Body of pancreas (tissue), 4 donors: ENCODE measurements at regions not wholly inside any gene's neighbourhood (a gene's known extent, or its start where the extent isn't known, plus 50 kb on each side); places are given as distances from the start of the nearest gene placed in this dataset.
"Not testable (repeated sequence)": the region's sequence is repeated elsewhere in the genome, so short reads cannot be mapped to it uniquely, and the experiment has no call there.

Source experiments
- ATAC-seq: fragments of 150-250 bp; one replicate; pipeline ENCODE4 v1.9.1; 2016
- DNase-seq, 4 donors: peaks; one replicate each; pipeline ENCODE4 v3.0.0-alpha.2; 2019
- H3K27ac ChIP-seq, 4 donors: fragments of 200-600 bp; sonication (generic); 1 replicate in 3 of 4; 2 replicates in 1 of 4; pipeline versions ENCODE4 v1.5.1 to v1.6.1; 2016 to 2019; ENCODE audit warnings: mild to moderate bottlenecking in 1 of 4, mixed read lengths in 1 of 4, moderate library complexity in 1 of 4
- H3K27me3 ChIP-seq, 2 donors: fragments of 200-600 bp; sonication (generic); one replicate each; pipeline ENCODE4 v1.6.0; 2016; ENCODE audit warnings: mild to moderate bottlenecking in 1 of 2
- H3K36me3 ChIP-seq, 2 donors: fragments of 200-600 bp; sonication (generic); replicated peaks in 1 of 2; 2 replicates each; pipeline ENCODE4 v1.5.1; 2016; ENCODE audit warnings: low read depth in 2 of 2; ENCODE audit not compliant: insufficient read depth in 1 of 2
- H3K4me1 ChIP-seq: fragments of 200-600 bp; sonication (generic); one replicate; pipeline ENCODE4 v1.6.0; 2016
- H3K4me3 ChIP-seq, 2 donors: fragments of 200-600 bp; sonication (generic); 1 replicate in 1 of 2; 2 replicates in 1 of 2; pipeline ENCODE4 v1.5.1; 2016 to 2019
- H3K9me3 ChIP-seq, 3 donors: fragments of 200-600 bp; sonication (generic); 1 replicate in 2 of 3; 2 replicates in 1 of 3; pipeline ENCODE4 v1.5.1; 2016
- POLR2A ChIP-seq, 3 donors: fragments of 450-650 bp; IDR thresholded peaks; one replicate each; pipeline ENCODE4 v1.6.1; 2016; ENCODE audit warnings: antibody characterized with exemption in 3 of 3, mild to moderate bottlenecking in 2 of 3
- WGBS, 2 donors: methylation state at CpG; one replicate each; pipeline ENCODE4 v1.1.5; 2017; 5-methylcytosine and 5-hydroxymethylcytosine counted together
- intact Hi-C: fragments of 100-400 bp; cut with DNase I; formaldehyde crosslinking; loops from one replicate; pipeline ENCODE4 v1.15.1; 2023
- TF ChIP-seq, protein P1 (sequence below), 7 experiments: fragments of 450-650 bp in 4 of 7; fragments of 200-600 bp in 3 of 7; sonication (generic) in 3 of 7; IDR thresholded peaks; one replicate each; pipeline ENCODE4 v1.5.1; 2016 to 2019; ENCODE audit warnings: antibody characterized with exemption in 7 of 7

- WGBS, 2 donors = 88 to 94% methylated on average over 2 of the region's 2 CpGs
- intact Hi-C loops = no loop called here
- Histone ChIP-seq H3K36me3 (no peaks in the 10 kb centered on the region), H3K4me3 (no peak overlapping the region), H3K4me1 (no peaks in the 10 kb centered on the region), H3K9me3 (no peaks in the 10 kb centered on the region), H3K27me3 (no peaks in the 10 kb centered on the region), H3K27ac (no peak overlapping the region)
- no peak for TF ChIP-seq POLR2A (IDR thresholded peaks at IDR 0.05)
- TF ChIP-seq, protein P1, sequence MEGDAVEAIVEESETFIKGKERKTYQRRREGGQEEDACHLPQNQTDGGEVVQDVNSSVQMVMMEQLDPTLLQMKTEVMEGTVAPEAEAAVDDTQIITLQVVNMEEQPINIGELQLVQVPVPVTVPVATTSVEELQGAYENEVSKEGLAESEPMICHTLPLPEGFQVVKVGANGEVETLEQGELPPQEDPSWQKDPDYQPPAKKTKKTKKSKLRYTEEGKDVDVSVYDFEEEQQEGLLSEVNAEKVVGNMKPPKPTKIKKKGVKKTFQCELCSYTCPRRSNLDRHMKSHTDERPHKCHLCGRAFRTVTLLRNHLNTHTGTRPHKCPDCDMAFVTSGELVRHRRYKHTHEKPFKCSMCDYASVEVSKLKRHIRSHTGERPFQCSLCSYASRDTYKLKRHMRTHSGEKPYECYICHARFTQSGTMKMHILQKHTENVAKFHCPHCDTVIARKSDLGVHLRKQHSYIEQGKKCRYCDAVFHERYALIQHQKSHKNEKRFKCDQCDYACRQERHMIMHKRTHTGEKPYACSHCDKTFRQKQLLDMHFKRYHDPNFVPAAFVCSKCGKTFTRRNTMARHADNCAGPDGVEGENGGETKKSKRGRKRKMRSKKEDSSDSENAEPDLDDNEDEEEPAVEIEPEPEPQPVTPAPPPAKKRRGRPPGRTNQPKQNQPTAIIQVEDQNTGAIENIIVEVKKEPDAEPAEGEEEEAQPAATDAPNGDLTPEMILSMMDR (IDR thresholded peaks at IDR 0.05) = no peak
- DNase-seq = no peak
- ATAC-seq = no peak
These were observed 1664.5 kb downstream of the EFNA5 start for GRCh38 chr5:106006242-106006641.

- ATAC-seq, H3K9me3 ChIP-seq, H3K36me3 ChIP-seq, DNase-seq, H3K4me3 ChIP-seq, H3K27ac ChIP-seq, H3K27me3 ChIP-seq, H3K4me1 ChIP-seq, intact Hi-C loops: not testable (repeated sequence)
- 70 to 93% methylated on average over 3 of the region's 3 CpGs for WGBS, 2 donors
These were observed 1671.7 kb downstream of the EFNA5 start for GRCh38 chr5:105998991-105999390.

DNA sequence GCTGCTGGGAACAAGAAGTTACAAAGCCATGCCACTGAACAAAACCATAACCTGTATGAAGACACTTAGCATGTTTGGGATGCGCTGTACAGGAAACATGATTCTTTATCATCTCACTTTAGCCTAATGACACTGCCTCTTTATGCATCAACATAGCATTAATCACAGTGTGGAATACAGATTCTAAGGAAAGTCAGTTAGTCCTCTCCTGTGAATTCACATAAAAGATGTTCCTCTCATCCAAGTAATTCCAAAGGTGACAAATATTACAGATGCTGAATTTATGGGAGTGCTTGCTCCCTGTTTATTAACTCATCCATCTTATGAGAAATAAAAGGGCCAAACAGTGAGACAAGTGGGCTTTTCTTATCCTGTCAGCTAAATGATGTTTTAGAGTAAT, 1677.7 kb downstream of the EFNA5 start:
- intact Hi-C loops = no loop called here

GRCh38 chr5:105982526-105982925, 1688.2 kb downstream of the EFNA5 start:
- ATAC-seq (no peak), DNase-seq (no peak)
- no peak overlapping the region for H3K4me3 ChIP-seq
- H3K27me3 ChIP-seq = no peaks in the 10 kb centered on the region
- no peak overlapping the region for H3K27ac ChIP-seq
- TF ChIP-seq, protein P1 (IDR thresholded peaks at IDR 0.05) = no peak
- TF ChIP-seq POLR2A (IDR thresholded peaks at IDR 0.05) = no peak
- 65 to 67% methylated on average over 6 to 9 of the region's 9 CpGs for WGBS, 2 donors
- intact Hi-C loops = no loop called here
- H3K9me3 ChIP-seq = no peaks in the 10 kb centered on the region
- no peaks in the 10 kb centered on the region for H3K36me3 ChIP-seq
- H3K4me1 ChIP-seq = no peaks in the 10 kb centered on the region

More for the DNA sequence above, 1677.7 kb downstream of the EFNA5 start:
- H3K27ac ChIP-seq = no peak overlapping the region
- WGBS, 2 donors = 64 to 86% methylated on average over 1 of the region's 1 CpG
- H3K9me3 ChIP-seq = no peaks in the 10 kb centered on the region
- ATAC-seq (no peak), DNase-seq (no peak)
- no peaks in the 10 kb centered on the region for H3K4me1 ChIP-seq
- H3K36me3 ChIP-seq = no peaks in the 10 kb centered on the region
- no peaks in the 10 kb centered on the region for H3K27me3 ChIP-seq
- no peak overlapping the region for H3K4me3 ChIP-seq
- TF ChIP-seq, protein P1 (IDR thresholded peaks at IDR 0.05) = no peak
- no peak for TF ChIP-seq POLR2A (IDR thresholded peaks at IDR 0.05)

GRCh38 chr5:105978011-105978410, 1692.7 kb downstream of the EFNA5 start:
- no peak for TF ChIP-seq POLR2A (IDR thresholded peaks at IDR 0.05)
- TF ChIP-seq, protein P1 (IDR thresholded peaks at IDR 0.05) = no peak
- Histone ChIP-seq H3K36me3 (no peaks in the 10 kb centered on the region), H3K4me3 (no peak overlapping the region), H3K27me3 (no peaks in the 10 kb centered on the region), H3K4me1 (no peaks in the 10 kb centered on the region), H3K9me3 (no peaks in the 10 kb centered on the region), H3K27ac (no peak overlapping the region)
- 39 to 50% methylated on average over 1 of the region's 1 CpG for WGBS, 2 donors
- DNase-seq (no peak), ATAC-seq (no peak)
- intact Hi-C loops = no loop called here
